Muscle layer of duodenum (tissue), 2 donors: ENCODE measurements at regions not wholly inside any gene's neighbourhood (a gene's known extent, or its start where the extent isn't known, plus 50 kb on each side); places are given as distances from the start of the nearest gene placed in this dataset.
"Not testable (repeated sequence)": the region's sequence is repeated elsewhere in the genome, so short reads cannot be mapped to it uniquely, and the experiment has no call there.

Source experiments
- H3K27ac ChIP-seq: one replicate; pipeline ENCODE4 v1.7.0; 2013; ENCODE audit warnings: mild to moderate bottlenecking, low read length
- H3K27me3 ChIP-seq: one replicate; pipeline ENCODE4 v1.7.0; 2013; ENCODE audit warnings: low read depth, mild to moderate bottlenecking, control low read depth, low read length
- H3K36me3 ChIP-seq, 2 donors: one replicate each; pipeline ENCODE4 v1.7.0; 2013; ENCODE audit warnings: low read length in 2 of 2, control low read depth in 1 of 2, mild to moderate bottlenecking in 1 of 2; ENCODE audit not compliant: insufficient read depth in 2 of 2, control insufficient read depth in 1 of 2
- H3K4me1 ChIP-seq, 2 donors: one replicate each; pipeline ENCODE4 v1.7.0; 2013; ENCODE audit warnings: low read length in 2 of 2, mild to moderate bottlenecking in 2 of 2, control low read depth in 1 of 2, moderate library complexity in 1 of 2; ENCODE audit not compliant: insufficient read depth in 2 of 2, control insufficient read depth in 1 of 2
- H3K4me3 ChIP-seq, 2 donors: one replicate each; pipeline ENCODE4 v1.7.0; 2013; ENCODE audit warnings: low read length in 2 of 2, low read depth in 1 of 2, mild to moderate bottlenecking in 1 of 2
- H3K9me3 ChIP-seq, 2 donors: one replicate each; pipeline ENCODE4 v1.7.0; 2013; ENCODE audit warnings: low read length in 2 of 2, control low read depth in 1 of 2, mild to moderate bottlenecking in 1 of 2; ENCODE audit not compliant: control insufficient read depth in 1 of 2
- donor health status: healthy.

GRCh38 chr11:119586181-119586580, 142.8 kb downstream of the NECTIN1 start:
- no peak overlapping the region for H3K27ac ChIP-seq
- H3K9me3 ChIP-seq = no peaks in the 10 kb centered on the region
- H3K27me3 ChIP-seq = no peaks in the 10 kb centered on the region
- H3K36me3 ChIP-seq = no peaks in the 10 kb centered on the region
- H3K4me3 ChIP-seq = no peak overlapping the region
- peaks cover 0 to 9% of the 10 kb centered on the region in 2 donors for H3K4me1 ChIP-seq

GRCh38 chr11:119585043-119585781, 143.8 kb downstream of the NECTIN1 start:
- peaks cover 0 to 9% of the 10 kb centered on the region in 2 donors for H3K4me1 ChIP-seq
- H3K9me3 ChIP-seq = no peaks in the 10 kb centered on the region
- H3K27ac ChIP-seq = no peak overlapping the region
- H3K36me3 ChIP-seq = no peaks in the 10 kb centered on the region
- peak overlapping the region; percentile 54 to 57 for H3K4me3 ChIP-seq
- H3K27me3 ChIP-seq = no peaks in the 10 kb centered on the region

GRCh38 chr11:119584193-119585042, 144.6 kb downstream of the NECTIN1 start:
- H3K9me3 ChIP-seq = no peaks in the 10 kb centered on the region
- H3K27ac ChIP-seq = no peak overlapping the region
- H3K27me3 ChIP-seq = no peaks in the 10 kb centered on the region
- H3K4me1 ChIP-seq = peaks cover 0 to 9% of the 10 kb centered on the region in 2 donors
- no peaks in the 10 kb centered on the region for H3K36me3 ChIP-seq
- H3K4me3 ChIP-seq = peak overlapping the region; percentile 54 to 57

DNA sequence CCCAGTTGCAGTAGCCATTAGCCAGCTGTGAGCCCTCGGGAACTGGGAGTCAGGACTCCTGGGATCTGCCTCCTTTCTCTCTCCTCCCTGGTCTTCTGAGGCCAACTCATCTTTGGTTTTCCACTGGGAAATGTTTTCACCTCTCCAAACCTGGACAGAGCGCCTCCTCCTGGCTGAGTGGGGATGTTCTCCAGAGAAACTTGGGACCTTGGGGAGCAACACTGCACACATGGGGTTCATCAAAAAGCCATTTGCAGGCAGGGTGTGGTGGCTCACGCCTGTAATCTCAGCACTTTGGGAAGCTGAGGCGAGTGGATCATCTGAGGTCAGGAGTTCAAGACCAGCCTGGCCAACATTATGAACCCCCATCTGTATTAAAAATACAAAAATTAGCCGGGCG, 145.4 kb downstream of the NECTIN1 start:
- H3K9me3 ChIP-seq = no peaks in the 10 kb centered on the region
- no peaks in the 10 kb centered on the region for H3K36me3 ChIP-seq
- H3K27me3 ChIP-seq = no peaks in the 10 kb centered on the region
- no peak overlapping the region for H3K27ac ChIP-seq
- peaks cover 0 to 9% of the 10 kb centered on the region in 2 donors for H3K4me1 ChIP-seq
- no peak overlapping the region for H3K4me3 ChIP-seq

GRCh38 chr11:119581396-119581795, 147.6 kb downstream of the NECTIN1 start:
- not testable (repeated sequence) for H3K4me1 ChIP-seq, H3K27me3 ChIP-seq, H3K9me3 ChIP-seq, H3K36me3 ChIP-seq, H3K27ac ChIP-seq, H3K4me3 ChIP-seq

DNA sequence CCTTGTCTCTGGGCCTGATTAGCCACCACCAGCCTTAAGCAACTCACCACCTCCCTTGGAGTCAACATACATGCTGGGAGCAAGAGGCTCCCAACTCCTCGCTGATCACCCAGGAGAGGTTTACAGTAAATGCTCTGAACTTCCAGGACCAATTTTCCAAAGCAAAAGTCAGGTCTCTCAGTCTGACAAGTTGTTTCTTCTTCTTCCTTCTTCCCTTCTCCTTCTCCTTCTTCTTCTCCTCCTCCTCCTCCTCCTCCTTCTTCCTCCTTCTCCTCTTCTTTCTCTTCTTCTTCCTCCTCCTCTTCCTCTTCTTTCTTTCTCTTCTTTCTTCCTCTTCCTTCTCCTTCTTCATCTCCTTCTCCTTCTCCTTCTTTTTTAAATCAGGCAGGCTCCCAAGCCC, 148.2 kb downstream of the NECTIN1 start:
- H3K27me3 ChIP-seq = no peaks in the 10 kb centered on the region
- no peak overlapping the region for H3K27ac ChIP-seq
- no peaks in the 10 kb centered on the region for H3K36me3 ChIP-seq
- H3K9me3 ChIP-seq = no peaks in the 10 kb centered on the region
- no peak overlapping the region for H3K4me3 ChIP-seq
- H3K4me1 ChIP-seq = peaks cover 0 to 9% of the 10 kb centered on the region in 2 donors

- Histone ChIP-seq H3K27me3 (no peaks in the 10 kb centered on the region), H3K4me1 (peaks cover 0 to 7% of the 10 kb centered on the region in 2 donors), H3K9me3 (no peaks in the 10 kb centered on the region), H3K36me3 (no peaks in the 10 kb centered on the region), H3K4me3 (no peak overlapping the region), H3K27ac (no peak overlapping the region)
Measured at GRCh38 chr11:119580081-119580480, 148.9 kb downstream of the NECTIN1 start.

DNA sequence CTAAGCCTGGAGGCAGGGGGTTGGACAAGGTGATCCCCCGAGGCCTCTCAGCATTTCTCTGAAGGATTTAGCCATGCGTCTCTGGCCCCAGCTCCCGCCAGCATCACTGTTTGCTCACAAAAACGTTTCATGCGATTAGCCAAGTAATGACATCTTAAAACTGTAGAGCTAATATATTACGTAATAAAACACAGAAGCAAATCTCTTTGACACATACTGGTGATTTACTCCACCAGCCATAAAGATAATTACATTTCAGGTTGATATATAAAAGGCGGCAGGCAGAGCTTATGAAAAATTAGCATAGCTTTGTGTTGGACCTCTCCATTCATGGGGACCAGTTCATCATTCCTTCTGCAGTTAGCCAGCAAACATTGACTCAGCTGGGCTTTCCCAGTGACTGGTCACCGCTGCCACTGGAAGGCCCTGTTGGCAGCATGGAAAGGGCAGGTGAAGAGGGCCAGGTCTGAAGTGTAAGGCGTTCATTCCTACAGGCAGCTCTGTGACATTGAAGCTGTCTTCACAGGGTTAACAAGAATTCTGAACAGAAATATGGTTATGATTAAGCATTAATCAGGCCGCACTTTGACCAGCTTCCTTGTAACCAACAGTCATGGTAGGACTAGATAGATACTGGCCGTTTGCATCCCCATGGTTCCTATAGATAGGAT, 150.3 kb downstream of the NECTIN1 start:
- Histone ChIP-seq H3K4me3 (no peak overlapping the region), H3K4me1 (no peaks in the 10 kb centered on the region), H3K36me3 (no peaks in the 10 kb centered on the region), H3K9me3 (no peaks in the 10 kb centered on the region), H3K27me3 (no peaks in the 10 kb centered on the region), H3K27ac (no peak overlapping the region)

DNA sequence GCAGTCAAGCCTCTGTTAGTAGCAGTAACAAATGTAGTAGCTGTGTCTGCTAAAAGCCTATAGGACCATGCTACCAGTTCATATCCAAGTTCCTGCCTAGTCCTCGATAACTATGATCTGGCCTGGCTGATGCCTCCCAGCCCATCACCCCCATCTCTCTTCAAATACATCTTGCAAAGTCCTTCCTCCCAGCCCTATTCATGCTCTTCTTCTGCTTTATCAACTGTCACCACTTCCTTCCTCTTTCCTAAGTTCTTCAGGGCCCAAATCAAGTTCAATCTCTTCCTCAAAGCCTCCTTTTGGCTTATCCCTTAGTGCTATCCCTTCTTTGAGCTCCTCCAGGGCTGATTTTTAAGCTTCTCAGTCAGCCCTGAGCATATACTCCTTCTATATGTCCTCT, 150.9 kb upstream of the THY1 start:
- Histone ChIP-seq H3K27ac (no peak overlapping the region), H3K4me1 (peaks cover 0 to 1% of the 10 kb centered on the region in 2 donors), H3K4me3 (no peak overlapping the region), H3K27me3 (no peaks in the 10 kb centered on the region), H3K36me3 (no peaks in the 10 kb centered on the region), H3K9me3 (no peaks in the 10 kb centered on the region)

GRCh38 chr11:119572481-119573424, 149.8 kb upstream of the THY1 start:
- no peak overlapping the region for H3K27ac ChIP-seq

More at GRCh38 chr11:119572481-119573424, 149.8 kb upstream of the THY1 start:
- Histone ChIP-seq H3K9me3 (no peaks in the 10 kb centered on the region), H3K4me3 (no peak overlapping the region), H3K27me3 (no peaks in the 10 kb centered on the region), H3K36me3 (no peaks in the 10 kb centered on the region), H3K4me1 (peaks cover 0 to 11% of the 10 kb centered on the region in 2 donors)
